IMR-90 (cell line): ENCODE measurements at regions not wholly inside any gene's neighbourhood (a gene's known extent, or its start where the extent isn't known, plus 50 kb on each side); places are given as distances from the start of the nearest gene placed in this dataset.

Experiments
- ATAC-seq: fragments of 200-7000 bp; cut with Tn5 transposase; 2 replicates; pipeline ENCODE4 v1.9.1; 2020; ENCODE audit warnings: low read depth, mild to moderate bottlenecking, moderate library complexity
- BruUV-seq: library from RNA; stranded (reverse); fragments of 400-500 nt; replicated peaks from 2 replicates; lab custom pipeline; 2021; lab: Mats Ljungman, UMichigan
- CTCF ChIA-PET: fragments of 300-600 bp; formaldehyde crosslinking; extraction: SDS; loops from one replicate; lab custom pipeline; 2021; ENCODE audit warnings: antibody characterized with exemption; lab: Yijun Ruan, JAX
- POLR2A ChIA-PET: fragments of 300-600 bp; sonication (Branson Sonifier 250); formaldehyde crosslinking; loops from one replicate; lab custom pipeline; 2022; ENCODE audit warnings: antibody characterized with exemption; ENCODE audit not compliant: unreplicated experiment; lab: Charles Lee
- DNase-seq: peaks from one replicate; pipeline ENCODE4 v3.0.0; 2013
- H2AFZ ChIP-seq: replicated peaks from 2 replicates; pipeline ENCODE3; 2013; ENCODE audit warnings: low read length, mild to moderate bottlenecking; ENCODE audit not compliant: poor library complexity
- H2AK5ac ChIP-seq: 2 replicates; pipeline ENCODE4 v1.6.1; 2013; ENCODE audit warnings: low read depth, low read length, inconsistent platforms
- H2AK9ac ChIP-seq: replicated peaks from 2 replicates; pipeline ENCODE3; 2013; ENCODE audit warnings: mild to moderate bottlenecking, low read depth, low read length, moderate library complexity; ENCODE audit not compliant: poor library complexity
- H2BK120ac ChIP-seq: 2 replicates; pipeline ENCODE4 v1.6.1; 2013; ENCODE audit warnings: low read depth, low read length, inconsistent platforms
- H2BK15ac ChIP-seq: 3 replicates; pipeline ENCODE4 v1.6.1; 2013; ENCODE audit warnings: low read depth, low read length, inconsistent platforms
- H2BK20ac ChIP-seq: 2 replicates; pipeline ENCODE4 v1.6.1; 2013; ENCODE audit warnings: low read depth, mild to moderate bottlenecking, inconsistent platforms, low read length, moderate library complexity
- H2BK5ac ChIP-seq: 2 replicates; pipeline ENCODE4 v1.6.1; 2013; ENCODE audit warnings: mild to moderate bottlenecking, low read depth, low read length, inconsistent platforms; ENCODE audit not compliant: poor library complexity, severe bottlenecking
- H3K14ac ChIP-seq: replicated peaks from 2 replicates; pipeline ENCODE4 v1.6.1; 2013; ENCODE audit warnings: low read depth, low read length, inconsistent platforms
- H3K18ac ChIP-seq: 2 replicates; pipeline ENCODE4 v1.6.1; 2013; ENCODE audit warnings: low read depth, low read length, control low read depth
- H3K23ac ChIP-seq: 2 replicates; pipeline ENCODE4 v1.6.1; 2013; ENCODE audit warnings: low read depth, low read length, inconsistent platforms
- H3K27ac ChIP-seq: 2 replicates; pipeline ENCODE4 v1.5.1; 2013; ENCODE audit warnings: mild to moderate bottlenecking, control low read depth, low read length; ENCODE audit not compliant: insufficient read depth
- H3K27me3 ChIP-seq: 2 replicates; pipeline ENCODE4 v1.6.1; 2013; ENCODE audit warnings: low read length; ENCODE audit not compliant: control insufficient read depth, insufficient read depth
- H3K36me3 ChIP-seq: 2 replicates; pipeline ENCODE4 v1.6.1; 2013; ENCODE audit warnings: low read length, mixed read lengths; ENCODE audit not compliant: control insufficient read depth, insufficient read depth
- H3K4ac ChIP-seq: 2 replicates; pipeline ENCODE4 v1.6.1; 2013; ENCODE audit warnings: low read depth, low read length, inconsistent platforms
- H3K4me1 ChIP-seq: 2 replicates; pipeline ENCODE4 v1.6.1; 2013; ENCODE audit warnings: low read length, mixed read lengths; ENCODE audit not compliant: control insufficient read depth, insufficient read depth
- H3K4me2 ChIP-seq: 2 replicates; pipeline ENCODE4 v1.6.1; 2013; ENCODE audit warnings: low read depth, mild to moderate bottlenecking, control low read depth, low read length, moderate library complexity
- H3K4me3 ChIP-seq: 2 replicates; pipeline ENCODE4 v1.5.1; 2013; ENCODE audit warnings: low read depth, mild to moderate bottlenecking, control low read depth, low read length, moderate library complexity; ENCODE audit not compliant: insufficient read depth
- H3K56ac ChIP-seq: 2 replicates; pipeline ENCODE4 v1.6.1; 2013; ENCODE audit warnings: low read length, inconsistent platforms; ENCODE audit not compliant: insufficient read depth; ENCODE audit errors: extremely low read depth
- H3K79me1 ChIP-seq, 2 experiments: 2 replicates each; pipeline ENCODE4 v1.6.1; 2013; ENCODE audit warnings: low read length in 2 of 2, inconsistent platforms in 1 of 2, low read depth in 1 of 2
- H3K9ac ChIP-seq: 2 replicates; pipeline ENCODE4 v1.6.1; 2013; ENCODE audit warnings: low read depth, low read length, control low read depth
- H3K9me1 ChIP-seq: 2 replicates; pipeline ENCODE4 v1.6.1; 2013; ENCODE audit warnings: low read length, inconsistent platforms; ENCODE audit not compliant: insufficient read depth
- H3K9me3 ChIP-seq: 2 replicates; pipeline ENCODE4 v1.6.1; 2013; ENCODE audit warnings: low read length; ENCODE audit not compliant: control insufficient read depth, insufficient read depth
- H4K20me1 ChIP-seq: 2 replicates; pipeline ENCODE4 v1.6.1; 2013; ENCODE audit warnings: low read length, inconsistent platforms; ENCODE audit not compliant: insufficient read depth
- H4K5ac ChIP-seq: 2 replicates; pipeline ENCODE4 v1.6.1; 2013; ENCODE audit warnings: mild to moderate bottlenecking, low read depth, low read length, control low read depth
- H4K8ac ChIP-seq, 2 experiments: 2 replicates each; pipeline ENCODE4 v1.6.1; 2013; ENCODE audit warnings: low read depth in 2 of 2, low read length in 2 of 2, control low read depth in 1 of 2, inconsistent platforms in 1 of 2
- H4K91ac ChIP-seq: 2 replicates; pipeline ENCODE4 v1.6.1; 2013; ENCODE audit warnings: low read depth, low read length, inconsistent platforms; ENCODE audit not compliant: insufficient read depth
- BHLHE40 ChIP-seq: fragments of 150-350 bp; IDR thresholded peaks from 2 replicates; pipeline ENCODE4 v1.6.1; 2016; ENCODE audit warnings: mild to moderate bottlenecking, low read depth, low read length
- CEBPB ChIP-seq: IDR thresholded peaks from 2 replicates; pipeline ENCODE4 v1.6.1; 2012; ENCODE audit warnings: low read depth, low read length, improper control_type of control experiment
- CHD1 ChIP-seq: IDR thresholded peaks from 2 replicates; pipeline ENCODE4 v1.6.1; 2012; ENCODE audit warnings: low read depth, low read length, improper control_type of control experiment
- CTCF ChIP-seq: conservative IDR thresholded peaks from 2 replicates; pipeline ENCODE4 v1.5.1; 2012; ENCODE audit warnings: mild to moderate bottlenecking, low read depth, low read length, improper control_type of control experiment
- ELK1 ChIP-seq: fragments of 150-350 bp; IDR thresholded peaks from 2 replicates; pipeline ENCODE4 v1.6.1; 2016; ENCODE audit warnings: low read depth, mild to moderate bottlenecking, low read length, moderate library complexity, borderline replicate concordance
- FOS ChIP-seq: fragments of 150-350 bp; IDR thresholded peaks from 2 replicates; pipeline ENCODE4 v1.6.1; 2016; ENCODE audit warnings: low read depth, low read length
- MAFK ChIP-seq: IDR thresholded peaks from 2 replicates; pipeline ENCODE4 v1.6.1; 2012; ENCODE audit warnings: low read depth, low read length, improper control_type of control experiment
- MAZ ChIP-seq: IDR thresholded peaks from 2 replicates; pipeline ENCODE4 v1.6.1; 2012; ENCODE audit warnings: low read depth, mild to moderate bottlenecking, low read length, improper control_type of control experiment, moderate library complexity, borderline replicate concordance
- MXI1 ChIP-seq: IDR thresholded peaks from 2 replicates; pipeline ENCODE4 v1.6.1; 2012; ENCODE audit warnings: low read depth, mild to moderate bottlenecking, low read length, moderate library complexity, borderline replicate concordance
- NFE2L2 ChIP-seq: fragments of 150-350 bp; IDR thresholded peaks from 2 replicates; pipeline ENCODE4 v1.6.1; 2016; ENCODE audit warnings: low read depth, mild to moderate bottlenecking, low read length
- POLR2A ChIP-seq: IDR thresholded peaks from 2 replicates; pipeline ENCODE4 v1.6.1; 2012; ENCODE audit warnings: mild to moderate bottlenecking, low read depth, low read length
- RAD21 ChIP-seq: IDR thresholded peaks from 2 replicates; pipeline ENCODE4 v1.6.1; 2012; ENCODE audit warnings: low read length, improper control_type of control experiment
- RCOR1 ChIP-seq: IDR thresholded peaks from 2 replicates; pipeline ENCODE4 v1.6.1; 2012; ENCODE audit warnings: mild to moderate bottlenecking, low read length, improper control_type of control experiment; ENCODE audit not compliant: insufficient replicate concordance
- RFX5 ChIP-seq: IDR thresholded peaks from 2 replicates; pipeline ENCODE4 v1.8.0; 2012; ENCODE audit warnings: low read depth, mild to moderate bottlenecking, low read length, moderate library complexity
- SMC3 ChIP-seq: fragments of 150-350 bp; IDR thresholded peaks from 2 replicates; pipeline ENCODE4 v1.6.1; 2016; ENCODE audit warnings: low read depth, mild to moderate bottlenecking, antibody characterized with exemption, low read length, moderate library complexity
- USF2 ChIP-seq: fragments of 150-350 bp; IDR thresholded peaks from 2 replicates; pipeline ENCODE4 v1.6.1; 2017; ENCODE audit warnings: mild to moderate bottlenecking, antibody characterized with exemption, low read length, low read depth
- WGBS, 2 experiments: methylation state at CpG; one replicate each; pipeline versions ENCODE4 v1.1.5 to v1.1.7; 2013; ENCODE audit warnings: missing lambda C conversion rate in 2 of 2; ENCODE audit not compliant: insufficient read length in 1 of 2; ENCODE audit errors: extremely low coverage in 2 of 2; 5-methylcytosine and 5-hydroxymethylcytosine counted together
- dilution Hi-C: fragments of 300-500 bp; cut with HindIII; formaldehyde crosslinking; loops from one replicate; pipeline ENCODE4 v1.14.3; 2018; ENCODE audit warnings: low sequenced_read_pairs; ENCODE audit not compliant: unreplicated experiment
- in situ Hi-C: fragments of 300-500 bp; cut with MboI; formaldehyde crosslinking; loops from 3 replicates; pipeline ENCODE4 v1.14.3; 2019; ENCODE audit warnings: low sequenced_read_pairs, inconsistent platforms, mixed read lengths
- intact Hi-C: fragments of 100-400 bp; cut with micrococcal nuclease; formaldehyde crosslinking; loops from 2 replicates; pipeline ENCODE4 v1.10.0; 2022

- Histone ChIP-seq H3K23ac (no peak overlapping the region), H2AK9ac (no peak overlapping the region), H3K4ac (no peak overlapping the region), H2BK120ac (no peak overlapping the region), H3K27me3 (no peaks in the 10 kb centered on the region; the same call in 1 of the 2 replicates), H3K9me1 (no peaks in the 10 kb centered on the region), H2BK5ac (no peak overlapping the region), H4K20me1 (no peaks in the 10 kb centered on the region), H3K79me1 (no peaks in the 10 kb centered on the region), H3K9ac (no peak overlapping the region), H3K18ac (no peak overlapping the region), H2BK15ac (no peak overlapping the region), H4K8ac (no peak overlapping the region), H3K4me2 (no peak overlapping the region), H4K5ac (no peak overlapping the region), H2AK5ac (no peak overlapping the region), H3K56ac (no peak overlapping the region), H3K27ac (no peak overlapping the region), H2BK20ac (no peak overlapping the region), H3K4me1 (no peaks in the 10 kb centered on the region), H3K36me3 (no peaks in the 10 kb centered on the region), H4K91ac (no peak overlapping the region), H2AFZ (no peak overlapping the region), H3K9me3 (no peaks in the 10 kb centered on the region), H3K4me3 (no peak overlapping the region), H3K14ac (no peak overlapping the region)
- ATAC-seq (no peak), DNase-seq (no peak)
- no TSS peak for BruUV-seq
- in situ Hi-C loops (no loop called here), dilution Hi-C loops (no loop called here), intact Hi-C loops (no loop called here)
- WGBS, 2 experiments = 100% methylated on average over 1 of the region's 4 CpGs; no CpG with 5 or more reads in 1 of the 2 experiments
- ChIA-PET CTCF (no interaction called here), POLR2A (no interaction called here)
- TF ChIP-seq RAD21 (no peak), MXI1 (no peak), BHLHE40 (no peak), CTCF (no peak), FOS (no peak), RFX5 (no peak), CEBPB (no peak), NFE2L2 (no peak), SMC3 (no peak), CHD1 (no peak), ELK1 (no peak), RCOR1 (no peak), MAFK (no peak), MAZ (no peak), POLR2A (no peak), USF2 (no peak)
Measured at GRCh38 chr13:44088411-44088810, 208.7 kb downstream of the LACC1 start.
